ENCODE measurements at regions not wholly inside any gene's neighbourhood (a gene's known extent, or its start where the extent isn't known, plus 50 kb on each side); places are given as distances from the start of the nearest gene placed in this dataset.

DNA sequence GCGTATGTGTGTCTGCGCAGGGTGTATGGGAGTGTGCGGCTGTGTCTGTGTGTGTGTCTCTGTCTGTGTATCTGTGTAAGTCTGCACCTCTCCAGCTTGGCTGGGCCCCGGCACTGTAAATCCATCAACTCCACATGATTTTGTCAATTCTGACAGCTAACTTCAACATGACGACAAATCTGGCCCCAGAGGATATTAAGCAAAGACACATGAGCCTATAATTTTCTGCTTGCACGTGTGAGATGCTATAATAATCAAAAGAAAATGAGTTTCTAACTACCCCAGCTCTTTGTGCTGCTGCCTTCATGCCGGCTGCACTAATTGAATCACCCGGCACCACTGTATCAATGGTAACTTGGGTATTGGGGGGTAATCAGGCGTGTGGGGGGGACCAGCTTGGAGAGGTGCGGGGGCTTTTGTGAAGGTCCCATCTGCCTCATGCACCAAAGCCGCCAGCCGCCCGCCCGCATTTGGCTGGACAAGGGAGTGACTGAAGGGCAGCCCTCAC is 57.6 kb upstream of the LHX1 start:
- no peak for TF ChIP-seq CTCF (IDR thresholded peaks at IDR 0.05; ENCODE audit: insufficient read depth, low read depth, low read length)
- no peak for TF ChIP-seq EZH2 (IDR thresholded peaks at IDR 0.05; ENCODE audit: insufficient read depth, low read length)
